Mesenchymal stem cell (in vitro differentiated cells and primary cell): ENCODE measurements at regions not wholly inside any gene's neighbourhood (a gene's known extent, or its start where the extent isn't known, plus 50 kb on each side); places are given as distances from the start of the nearest gene placed in this dataset.
A peak's percentile ranks its signal among the peaks of the same experiment; 100 is the strongest.

Experiments used
- DNase-seq: peaks from one replicate; pipeline ENCODE4 v3.0.0-alpha.2; 2013
- H2AFZ ChIP-seq: one replicate; pipeline ENCODE4 v1.6.1; 2013; ENCODE audit warnings: low read depth, mild to moderate bottlenecking, control low read depth, inconsistent platforms, low read length, moderate library complexity
- H2AK5ac ChIP-seq: 2 replicates; pipeline ENCODE4 v1.6.1; 2013; ENCODE audit warnings: low read length, moderate library complexity, mild to moderate bottlenecking, inconsistent platforms; ENCODE audit not compliant: severe bottlenecking
- H2BK120ac ChIP-seq: one replicate; pipeline ENCODE4 v1.6.1; 2013; ENCODE audit warnings: low read depth, mild to moderate bottlenecking, inconsistent platforms, low read length, moderate library complexity
- H2BK12ac ChIP-seq, 2 experiments: one replicate each; pipeline ENCODE4 v1.6.1; 2013; ENCODE audit warnings: inconsistent platforms in 2 of 2, low read length in 2 of 2, mild to moderate bottlenecking in 2 of 2, moderate library complexity in 2 of 2, control low read depth in 1 of 2
- H2BK15ac ChIP-seq: one replicate; pipeline ENCODE4 v1.6.1; 2013; ENCODE audit warnings: mild to moderate bottlenecking, low read depth, inconsistent platforms; ENCODE audit not compliant: poor library complexity, severe bottlenecking
- H2BK5ac ChIP-seq: 2 replicates; pipeline ENCODE4 v1.6.1; 2013; ENCODE audit warnings: low read depth, mild to moderate bottlenecking, low read length, control low read depth, inconsistent platforms; ENCODE audit not compliant: poor library complexity, severe bottlenecking
- H3K14ac ChIP-seq, 2 experiments: one replicate each; pipeline ENCODE4 v1.6.1; 2013; ENCODE audit warnings: inconsistent platforms in 2 of 2, low read length in 2 of 2, control low read depth in 1 of 2, mild to moderate bottlenecking in 1 of 2, moderate library complexity in 1 of 2
- H3K18ac ChIP-seq, 2 experiments: one replicate each; pipeline ENCODE4 v1.6.1; 2013; ENCODE audit warnings: inconsistent platforms in 2 of 2, low read length in 2 of 2, control low read depth in 1 of 2, low read depth in 1 of 2, mild to moderate bottlenecking in 1 of 2
- H3K23ac ChIP-seq, 2 experiments: one replicate each; pipeline ENCODE4 v1.6.1; 2013; ENCODE audit warnings: inconsistent platforms in 2 of 2, low read length in 2 of 2, mild to moderate bottlenecking in 2 of 2, moderate library complexity in 2 of 2, control low read depth in 1 of 2
- H3K27ac ChIP-seq: 2 replicates; pipeline ENCODE4 v1.5.1; 2013; ENCODE audit warnings: mild to moderate bottlenecking, moderate library complexity, low read length, control low read depth, inconsistent platforms; ENCODE audit not compliant: poor library complexity, severe bottlenecking
- H3K27me3 ChIP-seq, 2 experiments: 2 replicates each; pipeline versions ENCODE4 v1.6.1 to v1.7.0; 2013; ENCODE audit warnings: low read length in 2 of 2, mild to moderate bottlenecking in 2 of 2, moderate library complexity in 2 of 2, control low read depth in 1 of 2, inconsistent platforms in 1 of 2; ENCODE audit not compliant: control insufficient read depth in 1 of 2, insufficient read depth in 1 of 2
- H3K36me3 ChIP-seq, 2 experiments: 2 replicates each; pipeline versions ENCODE4 v1.6.1 to v1.7.0; 2013; ENCODE audit warnings: low read length in 2 of 2, control low read depth in 1 of 2, inconsistent platforms in 1 of 2, low read depth in 1 of 2, mild to moderate bottlenecking in 1 of 2; ENCODE audit not compliant: insufficient read depth in 2 of 2, control insufficient read depth in 1 of 2
- H3K4ac ChIP-seq, 2 experiments: one replicate each; pipeline ENCODE4 v1.6.1; 2013; ENCODE audit warnings: inconsistent platforms in 2 of 2, low read length in 2 of 2, mild to moderate bottlenecking in 2 of 2, moderate library complexity in 2 of 2, control low read depth in 1 of 2, low read depth in 1 of 2
- H3K4me1 ChIP-seq: 2 replicates; pipeline ENCODE4 v1.6.1; 2013; ENCODE audit warnings: low read depth, low read length, control low read depth; ENCODE audit not compliant: control insufficient read depth, insufficient read depth
- H3K4me2 ChIP-seq: 2 replicates; pipeline ENCODE4 v1.6.1; 2013; ENCODE audit warnings: low read length, mild to moderate bottlenecking, inconsistent platforms; ENCODE audit not compliant: poor library complexity, severe bottlenecking
- H3K4me3 ChIP-seq, 2 experiments: 2 replicates each; pipeline versions ENCODE4 v1.5.1 to v1.7.0; 2013; ENCODE audit warnings: low read length in 2 of 2, mild to moderate bottlenecking in 2 of 2, control low read depth in 1 of 2, low read depth in 1 of 2; ENCODE audit not compliant: insufficient read depth in 1 of 2
- H3K79me1 ChIP-seq: replicated peaks from 2 replicates; pipeline ENCODE4 v1.6.1; 2013; ENCODE audit warnings: mild to moderate bottlenecking, control low read depth, low read length, inconsistent platforms; ENCODE audit not compliant: poor library complexity, severe bottlenecking
- H3K9ac ChIP-seq: 2 replicates; pipeline ENCODE4 v1.7.0; 2013; ENCODE audit warnings: mild to moderate bottlenecking, low read length, moderate library complexity
- H3K9me3 ChIP-seq: 2 replicates; pipeline ENCODE4 v1.7.0; 2013; ENCODE audit warnings: mild to moderate bottlenecking, low read length; ENCODE audit not compliant: control insufficient read depth
- H4K8ac ChIP-seq: one replicate; pipeline ENCODE4 v1.6.1; 2013; ENCODE audit warnings: inconsistent platforms, mild to moderate bottlenecking, low read length, moderate library complexity
- H4K91ac ChIP-seq: one replicate; pipeline ENCODE4 v1.6.1; 2013; ENCODE audit warnings: mild to moderate bottlenecking, low read length, inconsistent platforms
- WGBS: methylation state at CpG from one replicate; pipeline ENCODE4 v1.1.7; 2013; ENCODE audit warnings: mixed read lengths; 5-methylcytosine and 5-hydroxymethylcytosine counted together

GRCh38 chr14:89637581-89637980, 220.5 kb upstream of the FOXN3 start:
- Histone ChIP-seq H3K23ac (no peak overlapping the region), H4K8ac (no peak overlapping the region), H3K4me3 (no peak overlapping the region), H3K9ac (no peak overlapping the region), H3K79me1 (no peaks in the 10 kb centered on the region), H3K18ac (no peak overlapping the region), H3K4me1 (no peaks in the 10 kb centered on the region), H2BK5ac (no peak overlapping the region), H2BK120ac (no peak overlapping the region), H2BK12ac (no peak overlapping the region), H3K14ac (no peak overlapping the region), H4K91ac (no peak overlapping the region), H3K36me3 (no peaks in the 10 kb centered on the region), H3K9me3 (no peaks in the 10 kb centered on the region), H3K27ac (no peak overlapping the region), H3K4ac (no peak overlapping the region), H2AFZ (no peak overlapping the region), H2AK5ac (no peak overlapping the region), H3K4me2 (no peak overlapping the region), H2BK15ac (no peak overlapping the region), H3K27me3 (no peaks in the 10 kb centered on the region)
- WGBS, result 83% methylated on average over 1 of the region's 2 CpGs
- DNase-seq, result no peak

- Histone ChIP-seq H3K18ac (no peak overlapping the region), H3K14ac (no peak overlapping the region), H3K27ac (no peak overlapping the region), H3K4me3 (no peak overlapping the region), H3K27me3 (no peaks in the 10 kb centered on the region), H2AK5ac (no peak overlapping the region), H3K36me3 (no peaks in the 10 kb centered on the region), H4K8ac (no peak overlapping the region), H2BK5ac (no peak overlapping the region), H2BK12ac (no peak overlapping the region), H2AFZ (no peak overlapping the region), H3K79me1 (no peaks in the 10 kb centered on the region), H2BK120ac (no peak overlapping the region), H3K4ac (no peak overlapping the region), H3K9me3 (no peaks in the 10 kb centered on the region), H4K91ac (no peak overlapping the region), H3K4me2 (no peak overlapping the region), H3K4me1 (peaks cover 3% of the 10 kb centered on the region), H3K23ac (no peak overlapping the region), H3K9ac (no peak overlapping the region), H2BK15ac (no peak overlapping the region)
- DNase-seq, result no peak
- WGBS, result 97% methylated on average over 7 of the region's 8 CpGs
Observed at GRCh38 chr14:89635615-89636014, 218.6 kb upstream of the FOXN3 start.

- H3K23ac ChIP-seq, result no peak overlapping the region
- H3K4me2 ChIP-seq, result no peak overlapping the region
- no CpG with 5 or more reads among the region's 1 CpG for WGBS
Observed at GRCh38 chr14:89634037-89634436, 217.0 kb upstream of the FOXN3 start.

GRCh38 chr14:89630101-89630829, 213.2 kb upstream of the FOXN3 start:
- H3K4me3 ChIP-seq, result peak overlapping the region in 1 of 2 experiments; percentile 29
- H4K8ac ChIP-seq, result no peak overlapping the region

More at GRCh38 chr14:89634037-89634436, 217.0 kb upstream of the FOXN3 start:
- Histone ChIP-seq H2AK5ac (no peak overlapping the region), H3K79me1 (no peaks in the 10 kb centered on the region), H3K9me3 (no peaks in the 10 kb centered on the region), H4K8ac (no peak overlapping the region), H4K91ac (no peak overlapping the region), H3K9ac (no peak overlapping the region), H3K4ac (no peak overlapping the region), H3K18ac (no peak overlapping the region), H3K36me3 (no peaks in the 10 kb centered on the region), H2BK15ac (peak overlapping the region; percentile 18), H3K27ac (no peak overlapping the region), H2BK5ac (no peak overlapping the region), H2BK12ac (no peak overlapping the region), H3K4me1 (peaks cover 11% of the 10 kb centered on the region), H3K14ac (no peak overlapping the region), H3K4me3 (no peak overlapping the region), H2AFZ (no peak overlapping the region), H3K27me3 (no peaks in the 10 kb centered on the region), H2BK120ac (no peak overlapping the region)
- no peak for DNase-seq

More at GRCh38 chr14:89630101-89630829, 213.2 kb upstream of the FOXN3 start:
- Histone ChIP-seq H3K27me3 (no peaks in the 10 kb centered on the region), H2BK15ac (no peak overlapping the region), H3K4me1 (peaks cover 15% of the 10 kb centered on the region), H3K23ac (no peak overlapping the region), H2AK5ac (peak overlapping the region; percentile 74), H3K18ac (peak overlapping the region in 1 of 2 experiments; percentile 1), H2BK12ac (peak overlapping the region in 1 of 2 experiments; percentile 12), H2BK120ac (no peak overlapping the region), H3K4me2 (no peak overlapping the region), H3K4ac (no peak overlapping the region), H3K79me1 (no peaks in the 10 kb centered on the region), H3K9ac (no peak overlapping the region), H3K27ac (peak overlapping the region; percentile 95), H3K36me3 (no peaks in the 10 kb centered on the region), H3K14ac (no peak overlapping the region), H2AFZ (no peak overlapping the region), H4K91ac (no peak overlapping the region), H2BK5ac (peak overlapping the region; percentile 47), H3K9me3 (no peaks in the 10 kb centered on the region)
- no peak for DNase-seq
- WGBS, result 63% methylated on average over 7 of the region's 7 CpGs
